Karpas-422 (cell line): ENCODE measurements at regions not wholly inside any gene's neighbourhood (a gene's known extent, or its start where the extent isn't known, plus 50 kb on each side); places are given as distances from the start of the nearest gene placed in this dataset.
A peak's percentile ranks its signal among the peaks of the same experiment; 100 is the strongest.
"Not testable (repeated sequence)": the region's sequence is repeated elsewhere in the genome, so short reads cannot be mapped to it uniquely, and the experiment has no call there.

Experiments
- DNase-seq: peaks from one replicate; pipeline ENCODE4 v3.0.0-alpha.2; 2015
- H2AFZ ChIP-seq: fragments of 200-600 bp; sonication (generic); 2 replicates; pipeline ENCODE4 v1.6.1; 2014; ENCODE audit warnings: antibody characterized with exemption, low read length, mixed read lengths
- H3K27ac ChIP-seq: fragments of 200-600 bp; sonication (generic); 2 replicates; pipeline ENCODE4 v1.5.1; 2014; ENCODE audit warnings: mild to moderate bottlenecking, low read length, moderate library complexity
- H3K27me3 ChIP-seq: fragments of 200-600 bp; sonication (generic); 2 replicates; pipeline ENCODE4 v1.6.1; 2014; ENCODE audit warnings: low read length, mixed read lengths
- H3K36me3 ChIP-seq: fragments of 200-600 bp; sonication (generic); 2 replicates; pipeline ENCODE4 v1.6.1; 2014; ENCODE audit warnings: low read length, mixed read lengths; ENCODE audit not compliant: insufficient read depth
- H3K4me1 ChIP-seq: fragments of 200-600 bp; sonication (generic); 2 replicates; pipeline ENCODE4 v1.6.1; 2014; ENCODE audit warnings: mild to moderate bottlenecking, low read length, mixed read lengths
- H3K4me2 ChIP-seq: fragments of 200-600 bp; sonication (generic); 2 replicates; pipeline ENCODE4 v1.6.1; 2014; ENCODE audit warnings: low read length, low read depth, mild to moderate bottlenecking; ENCODE audit not compliant: poor library complexity, severe bottlenecking
- H3K4me3 ChIP-seq: fragments of 200-600 bp; sonication (generic); 2 replicates; pipeline ENCODE4 v1.5.1; 2014; ENCODE audit warnings: mild to moderate bottlenecking, antibody characterized with exemption, low read length, mixed read lengths
- H3K79me2 ChIP-seq: fragments of 200-600 bp; sonication (generic); 2 replicates; pipeline ENCODE4 v1.6.1; 2014; ENCODE audit warnings: mild to moderate bottlenecking, low read length, mixed read lengths
- H3K9ac ChIP-seq: fragments of 200-600 bp; sonication (generic); 2 replicates; pipeline ENCODE4 v1.6.0; 2014; ENCODE audit warnings: low read length
- H3K9me2 ChIP-seq: fragments of 200-600 bp; sonication (generic), shearing (Covaris generic); replicated peaks from 2 replicates; pipeline ENCODE4 v1.6.0; 2014; ENCODE audit warnings: mild to moderate bottlenecking, low read length, moderate library complexity; ENCODE audit not compliant: insufficient read depth
- H3K9me3 ChIP-seq: fragments of 300-700, 200-600 bp; sonication (generic); 2 replicates; pipeline ENCODE4 v1.6.1; 2014; ENCODE audit warnings: low read length, mixed read lengths
- H4K20me1 ChIP-seq: fragments of 200-600 bp; sonication (generic); 2 replicates; pipeline ENCODE4 v1.6.1; 2014; ENCODE audit warnings: mild to moderate bottlenecking, antibody characterized with exemption, low read length, low read depth; ENCODE audit not compliant: insufficient read depth

DNA sequence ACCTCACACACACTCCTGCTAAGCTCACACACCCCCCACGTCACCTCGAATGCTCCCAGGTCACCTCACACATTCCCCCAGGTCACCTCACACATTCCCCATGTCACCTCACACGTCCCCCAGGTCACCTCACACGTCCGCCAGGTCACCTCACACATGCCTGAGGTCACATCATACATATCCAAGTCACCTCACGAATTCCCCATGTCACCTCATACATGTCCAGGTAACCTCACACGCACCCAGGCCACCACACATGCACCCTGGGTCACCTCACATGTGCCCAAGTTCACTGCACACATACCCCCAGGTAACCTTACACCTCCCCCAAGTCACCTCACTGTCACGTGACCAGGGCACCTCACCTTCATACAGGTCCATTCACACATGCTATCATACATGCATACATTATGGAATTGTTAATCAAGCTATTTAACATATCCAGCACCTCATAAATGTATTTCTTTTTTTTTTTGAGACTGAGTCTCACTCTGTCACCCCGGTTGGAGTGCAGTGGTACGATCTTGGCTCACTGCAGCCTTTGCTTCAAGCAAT lies 640.3 kb downstream of the TMEM121 start:
- no peaks in the 10 kb centered on the region for H3K36me3 ChIP-seq

DNA sequence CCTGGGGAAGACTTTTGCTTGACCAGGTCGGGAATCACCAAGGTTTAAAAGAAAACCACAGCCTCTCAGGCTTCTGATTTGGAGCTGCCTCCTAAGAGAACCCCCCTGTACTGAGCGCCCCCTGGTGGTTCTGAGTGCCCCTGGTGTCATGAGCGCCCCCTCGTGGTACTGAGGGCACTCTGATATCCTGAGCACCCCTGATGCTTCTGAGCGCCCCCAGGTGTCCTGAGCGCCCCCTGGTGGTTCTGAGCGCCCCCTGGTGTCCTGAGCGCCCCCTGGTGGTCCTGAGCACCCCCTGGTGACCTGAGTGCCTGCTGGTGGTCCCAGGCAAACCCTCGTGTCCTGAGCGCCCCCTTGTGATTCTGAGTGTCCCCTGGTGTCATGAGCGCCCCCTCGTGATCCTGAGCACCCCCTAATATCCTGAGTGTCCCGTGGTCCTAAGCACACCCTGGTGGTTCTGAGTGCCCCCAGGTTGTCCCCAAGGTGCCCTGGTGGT lies 643.8 kb downstream of the TMEM121 start:
- H2AFZ ChIP-seq, H3K36me3 ChIP-seq, H3K4me3 ChIP-seq, H3K9me2 ChIP-seq, H4K20me1 ChIP-seq, H3K9ac ChIP-seq, H3K27ac ChIP-seq, H3K4me2 ChIP-seq, H3K79me2 ChIP-seq, H3K4me1 ChIP-seq, H3K9me3 ChIP-seq, H3K27me3 ChIP-seq: not testable (repeated sequence)
- peak; percentile 55 for DNase-seq

More for the DNA sequence above, 640.3 kb downstream of the TMEM121 start:
- H3K27me3 ChIP-seq: no peaks in the 10 kb centered on the region
- no peak overlapping the region for H3K9ac ChIP-seq
- H3K79me2 ChIP-seq: no peaks in the 10 kb centered on the region
- H3K9me2 ChIP-seq: no peaks in the 10 kb centered on the region
- H3K4me3 ChIP-seq: no peak overlapping the region
- H3K27ac ChIP-seq: no peak overlapping the region
- H3K4me1 ChIP-seq: no peaks in the 10 kb centered on the region
- H3K4me2 ChIP-seq: no peak overlapping the region
- H2AFZ ChIP-seq: no peak overlapping the region
- no peaks in the 10 kb centered on the region for H3K9me3 ChIP-seq
- no peak for DNase-seq
- H4K20me1 ChIP-seq: no peaks in the 10 kb centered on the region

DNA sequence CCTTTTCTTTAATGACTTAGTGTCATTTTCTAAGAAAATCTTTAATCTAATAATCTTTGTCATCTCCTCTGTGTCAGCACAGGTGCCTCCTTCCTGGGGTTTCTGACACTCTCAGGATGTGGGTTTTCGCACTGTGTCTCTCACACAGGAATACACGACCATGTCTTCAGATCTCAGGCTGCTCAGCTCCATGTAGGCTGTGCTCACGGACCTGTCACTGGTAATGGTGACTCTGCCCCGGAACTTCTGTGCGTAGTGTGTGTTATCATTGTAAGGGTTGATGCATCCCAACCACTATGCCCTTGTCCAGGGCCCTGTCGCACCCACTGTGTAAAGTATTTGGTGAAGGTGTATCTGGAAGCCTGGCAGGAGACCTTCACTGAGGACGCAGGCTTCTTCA lies 647.8 kb downstream of the TMEM121 start:
- DNase-seq: no peak

DNA sequence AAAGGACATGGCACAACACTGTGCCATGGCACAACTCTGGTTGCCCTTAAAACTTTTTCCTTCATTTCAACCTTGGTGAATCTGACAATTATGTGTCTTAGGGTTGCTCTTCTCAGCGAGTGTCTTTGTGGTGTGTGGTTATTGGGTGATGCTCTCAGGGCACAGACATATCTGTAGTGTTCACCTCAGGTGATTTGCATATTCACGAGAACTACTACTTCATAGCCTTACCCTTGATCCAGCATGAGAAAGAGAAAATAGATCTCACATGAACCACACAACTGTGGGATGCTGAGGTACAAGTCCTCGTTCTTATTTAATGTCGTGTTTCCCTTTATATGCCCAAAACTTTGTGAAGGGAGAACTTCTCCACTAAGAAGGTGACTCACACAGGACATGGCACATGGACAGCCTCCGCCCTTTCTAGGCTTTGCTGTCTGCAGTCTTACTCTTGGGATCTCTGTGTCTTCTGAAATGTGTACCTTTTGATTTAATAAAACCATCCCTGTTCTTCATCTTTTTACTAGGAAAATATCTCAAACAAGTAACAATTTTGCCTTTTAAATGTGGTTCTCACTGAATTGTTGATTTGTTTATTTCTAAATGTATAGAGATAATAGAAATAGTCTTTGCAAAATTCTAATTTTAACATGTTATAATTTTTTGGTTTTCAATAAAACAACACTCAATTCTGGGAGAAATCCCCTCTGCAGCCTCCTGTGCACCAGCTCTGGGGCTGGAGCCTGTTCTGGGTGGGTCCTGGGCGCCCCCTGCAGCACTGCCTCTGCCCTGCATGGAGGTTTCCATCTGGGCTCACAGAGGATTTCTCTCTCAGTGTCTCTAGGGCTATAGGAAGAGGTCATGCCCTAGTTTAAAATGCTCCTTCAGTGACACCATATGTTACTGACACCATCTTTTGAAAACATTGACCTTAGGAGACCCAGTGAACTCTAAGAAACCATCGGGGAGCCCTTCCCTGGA lies 651.2 kb downstream of the TMEM121 start:
- not testable (repeated sequence) for H3K4me3 ChIP-seq, H3K27ac ChIP-seq, H3K27me3 ChIP-seq, H2AFZ ChIP-seq, H3K4me2 ChIP-seq, DNase-seq, H3K9me3 ChIP-seq, H3K79me2 ChIP-seq, H3K9ac ChIP-seq, H4K20me1 ChIP-seq, H3K9me2 ChIP-seq, H3K4me1 ChIP-seq, H3K36me3 ChIP-seq

More for the DNA sequence above, 647.8 kb downstream of the TMEM121 start:
- Histone ChIP-seq H3K4me3 (no peak overlapping the region), H3K27ac (no peak overlapping the region), H3K9me3 (no peaks in the 10 kb centered on the region), H3K4me1 (no peaks in the 10 kb centered on the region), H2AFZ (no peak overlapping the region), H3K9me2 (no peaks in the 10 kb centered on the region), H3K9ac (no peak overlapping the region), H3K79me2 (no peaks in the 10 kb centered on the region), H3K27me3 (no peaks in the 10 kb centered on the region), H3K36me3 (no peaks in the 10 kb centered on the region), H4K20me1 (no peaks in the 10 kb centered on the region), H3K4me2 (no peak overlapping the region)

DNA sequence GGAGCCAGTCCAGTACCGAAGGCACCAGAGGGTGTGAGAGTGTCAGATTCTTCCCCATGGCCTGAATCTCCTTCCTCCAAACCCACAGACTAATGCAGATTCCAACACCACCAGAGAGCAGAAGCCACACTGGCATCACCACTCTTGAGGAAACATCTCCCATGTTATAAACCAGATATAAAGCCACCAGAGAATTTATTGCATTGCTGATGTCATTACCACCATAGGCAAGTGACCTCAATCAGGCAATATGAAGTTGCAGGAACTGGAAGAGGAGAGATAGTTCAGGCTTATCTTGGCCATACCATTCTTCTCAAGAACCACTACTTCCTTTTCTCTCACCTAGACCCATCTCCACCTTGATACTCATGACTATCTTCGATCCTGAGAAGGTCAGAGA lies 653.4 kb downstream of the TMEM121 start:
- H2AFZ ChIP-seq: no peak overlapping the region
- H3K27ac ChIP-seq: no peak overlapping the region
- H3K27me3 ChIP-seq: no peaks in the 10 kb centered on the region
- H4K20me1 ChIP-seq: no peaks in the 10 kb centered on the region
- H3K4me3 ChIP-seq: no peak overlapping the region
- DNase-seq: no peak
- no peak overlapping the region for H3K9ac ChIP-seq
- H3K36me3 ChIP-seq: no peaks in the 10 kb centered on the region
- H3K9me3 ChIP-seq: no peaks in the 10 kb centered on the region
- no peaks in the 10 kb centered on the region for H3K9me2 ChIP-seq
- H3K4me1 ChIP-seq: no peaks in the 10 kb centered on the region
- no peaks in the 10 kb centered on the region for H3K79me2 ChIP-seq
- H3K4me2 ChIP-seq: no peak overlapping the region

DNA sequence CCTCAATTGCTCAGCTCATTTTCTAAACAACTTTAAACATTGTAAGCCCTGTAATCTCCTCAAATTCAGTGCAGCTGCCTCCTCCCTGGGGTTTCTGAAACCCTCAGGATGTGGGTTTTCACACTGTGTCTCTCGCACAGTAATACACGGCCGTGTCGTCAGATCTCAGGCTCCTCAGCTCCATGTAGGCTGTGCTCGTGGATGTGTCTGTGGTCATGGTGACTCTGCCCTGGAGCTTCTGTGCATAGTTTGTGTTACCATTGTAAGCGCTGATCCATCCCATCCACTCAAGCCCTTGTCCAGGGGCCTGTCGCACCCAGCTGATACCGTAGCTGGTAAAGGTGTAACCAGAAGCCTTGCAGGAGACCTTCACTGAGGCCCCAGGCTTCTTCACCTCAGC lies 658.4 kb downstream of the TMEM121 start:
- H3K27ac ChIP-seq, H3K27me3 ChIP-seq, DNase-seq, H2AFZ ChIP-seq, H3K36me3 ChIP-seq, H3K79me2 ChIP-seq, H3K4me2 ChIP-seq, H4K20me1 ChIP-seq, H3K9me3 ChIP-seq, H3K4me3 ChIP-seq, H3K9me2 ChIP-seq, H3K9ac ChIP-seq, H3K4me1 ChIP-seq: not testable (repeated sequence)

DNA sequence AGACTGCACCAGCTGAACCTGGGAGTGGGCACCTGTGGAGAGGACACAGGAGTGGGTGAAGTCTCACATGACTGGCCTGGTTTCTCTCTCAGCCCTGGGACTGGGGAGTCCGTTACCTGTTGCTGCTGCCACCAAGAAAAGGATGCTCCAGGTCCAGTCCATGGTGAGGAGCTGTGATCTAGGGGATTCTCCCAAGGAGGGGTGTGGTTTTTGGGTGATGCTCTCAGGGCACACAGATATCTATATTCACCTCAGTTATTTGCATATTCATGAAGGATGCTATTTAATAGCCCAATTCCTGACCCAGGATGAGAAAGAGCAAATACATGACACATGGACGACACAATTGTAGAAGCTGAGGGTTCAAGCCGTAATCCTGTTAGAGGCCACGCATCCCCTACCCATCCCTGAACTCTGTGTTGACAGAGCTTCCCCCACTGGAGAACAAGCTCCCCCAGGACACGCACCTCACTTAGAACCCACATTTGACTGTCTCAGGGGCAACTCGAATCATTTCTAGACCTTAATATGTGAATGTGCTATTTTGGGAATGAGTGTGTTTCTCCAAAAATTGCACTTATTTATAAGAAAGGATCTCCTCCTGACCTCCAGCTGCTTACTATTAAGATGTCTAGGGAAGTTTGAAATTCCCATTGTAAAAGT lies 658.9 kb downstream of the TMEM121 start:
- H2AFZ ChIP-seq, H3K36me3 ChIP-seq, H3K27ac ChIP-seq, H4K20me1 ChIP-seq, H3K9me3 ChIP-seq, H3K9me2 ChIP-seq, H3K4me1 ChIP-seq, H3K4me3 ChIP-seq, H3K4me2 ChIP-seq, H3K27me3 ChIP-seq, H3K9ac ChIP-seq, DNase-seq, H3K79me2 ChIP-seq: not testable (repeated sequence)

DNA sequence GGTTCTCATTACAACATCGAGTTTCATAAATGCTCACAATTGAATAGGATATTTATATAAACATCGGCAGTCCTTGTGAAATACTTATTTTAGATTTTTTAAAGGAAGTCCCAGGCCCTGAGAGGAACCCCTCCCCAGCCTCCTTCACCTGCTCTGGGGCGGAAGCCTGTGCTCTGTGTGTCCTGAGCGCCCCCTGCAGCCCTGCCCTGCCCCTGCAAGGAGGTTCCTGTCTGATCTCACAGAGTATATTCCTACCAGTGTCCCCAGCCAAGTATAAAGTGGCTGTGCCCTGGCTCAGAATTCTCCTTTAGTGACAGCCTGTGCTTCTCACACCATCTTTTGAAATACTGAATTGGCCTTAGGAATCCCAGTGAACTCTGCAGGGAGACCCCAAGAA lies 659.5 kb downstream of the TMEM121 start:
- H3K27ac ChIP-seq: no peak overlapping the region
- no peak overlapping the region for H3K4me2 ChIP-seq

More for the DNA sequence above, 659.5 kb downstream of the TMEM121 start:
- no peaks in the 10 kb centered on the region for H3K9me3 ChIP-seq
- no peak overlapping the region for H3K9ac ChIP-seq
- H3K4me3 ChIP-seq: no peak overlapping the region
- no peaks in the 10 kb centered on the region for H3K27me3 ChIP-seq
- DNase-seq: peak; percentile 41
- no peaks in the 10 kb centered on the region for H4K20me1 ChIP-seq
- no peaks in the 10 kb centered on the region for H3K36me3 ChIP-seq
- H3K79me2 ChIP-seq: no peaks in the 10 kb centered on the region
- no peak overlapping the region for H2AFZ ChIP-seq
- H3K9me2 ChIP-seq: no peaks in the 10 kb centered on the region
- no peaks in the 10 kb centered on the region for H3K4me1 ChIP-seq
